D721Med (cell line): ENCODE measurements at regions not wholly inside any gene's neighbourhood (a gene's known extent, or its start where the extent isn't known, plus 50 kb on each side); places are given as distances from the start of the nearest gene placed in this dataset.

Experiments used
- DNase-seq: peaks from one replicate; pipeline ENCODE4 v3.0.0; 2011; ENCODE audit warnings: low spot score; ENCODE audit not compliant: insufficient read length
- FAIRE-seq: peaks from 2 replicates; lab custom pipeline; 2011; peaks lifted over from hg19 to GRCh38; lab: Jason Lieb, UNC
- TF ChIP-seq, protein P1 (sequence below): IDR thresholded peaks from 2 replicates; pipeline ENCODE4 v1.5.1; 2012; ENCODE audit warnings: mild to moderate bottlenecking, control low read depth; ENCODE audit not compliant: insufficient read depth; ENCODE audit errors: missing control alignments

DNA sequence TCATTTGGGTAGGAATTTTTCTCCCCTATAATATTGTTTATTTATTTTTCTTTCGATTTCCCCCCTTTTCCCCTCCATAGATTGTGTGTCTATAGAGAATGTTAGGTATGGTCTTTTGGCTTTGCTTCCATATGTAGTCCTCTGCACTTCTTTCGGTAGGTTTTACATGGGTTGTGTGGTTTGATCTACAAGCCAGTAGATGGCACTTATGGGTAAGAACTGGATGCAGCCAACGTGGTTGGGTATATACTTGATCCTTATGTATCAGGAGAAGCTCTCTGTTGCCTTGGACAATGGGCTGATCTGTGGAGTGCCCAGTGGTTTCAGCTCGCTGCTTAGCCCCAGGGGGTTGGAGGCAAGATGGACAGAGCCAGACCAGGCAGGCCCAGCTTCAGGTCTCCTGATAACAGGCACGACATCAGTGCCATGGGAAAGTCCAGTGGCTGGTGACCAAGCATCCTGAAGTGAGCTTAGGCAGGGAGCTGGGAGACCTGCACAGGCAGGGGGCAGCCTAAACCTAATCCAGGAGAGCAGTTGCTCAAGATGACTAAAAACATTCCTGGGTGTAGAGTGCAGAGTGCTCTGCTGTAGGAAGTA is 488.3 kb downstream of the CCDC85A start:
- no peak for FAIRE-seq
- TF ChIP-seq, protein P1, sequence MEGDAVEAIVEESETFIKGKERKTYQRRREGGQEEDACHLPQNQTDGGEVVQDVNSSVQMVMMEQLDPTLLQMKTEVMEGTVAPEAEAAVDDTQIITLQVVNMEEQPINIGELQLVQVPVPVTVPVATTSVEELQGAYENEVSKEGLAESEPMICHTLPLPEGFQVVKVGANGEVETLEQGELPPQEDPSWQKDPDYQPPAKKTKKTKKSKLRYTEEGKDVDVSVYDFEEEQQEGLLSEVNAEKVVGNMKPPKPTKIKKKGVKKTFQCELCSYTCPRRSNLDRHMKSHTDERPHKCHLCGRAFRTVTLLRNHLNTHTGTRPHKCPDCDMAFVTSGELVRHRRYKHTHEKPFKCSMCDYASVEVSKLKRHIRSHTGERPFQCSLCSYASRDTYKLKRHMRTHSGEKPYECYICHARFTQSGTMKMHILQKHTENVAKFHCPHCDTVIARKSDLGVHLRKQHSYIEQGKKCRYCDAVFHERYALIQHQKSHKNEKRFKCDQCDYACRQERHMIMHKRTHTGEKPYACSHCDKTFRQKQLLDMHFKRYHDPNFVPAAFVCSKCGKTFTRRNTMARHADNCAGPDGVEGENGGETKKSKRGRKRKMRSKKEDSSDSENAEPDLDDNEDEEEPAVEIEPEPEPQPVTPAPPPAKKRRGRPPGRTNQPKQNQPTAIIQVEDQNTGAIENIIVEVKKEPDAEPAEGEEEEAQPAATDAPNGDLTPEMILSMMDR = peak; percentile 17
- DNase-seq = no peak

DNA sequence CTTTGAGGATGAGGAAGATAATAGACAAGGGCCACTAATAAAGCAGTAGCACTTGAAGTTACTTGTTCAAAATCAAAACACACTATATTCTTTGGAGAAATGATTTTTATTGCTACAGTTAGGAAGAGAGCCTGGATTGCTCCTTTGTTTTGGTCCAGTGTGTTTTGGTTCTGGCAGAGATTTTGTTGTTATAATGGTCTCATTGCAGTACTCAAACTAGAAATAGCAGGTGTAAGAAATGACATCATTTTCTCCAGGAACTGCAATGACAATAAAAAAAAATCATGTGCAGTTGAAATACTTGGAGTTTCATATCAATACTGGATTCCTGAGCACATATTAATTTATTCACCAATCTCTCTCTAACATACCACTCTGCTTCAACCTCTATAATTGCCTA is 490.3 kb downstream of the CCDC85A start:
- TF ChIP-seq, protein P1 = no peak
- DNase-seq = no peak
- FAIRE-seq = no peak

DNA sequence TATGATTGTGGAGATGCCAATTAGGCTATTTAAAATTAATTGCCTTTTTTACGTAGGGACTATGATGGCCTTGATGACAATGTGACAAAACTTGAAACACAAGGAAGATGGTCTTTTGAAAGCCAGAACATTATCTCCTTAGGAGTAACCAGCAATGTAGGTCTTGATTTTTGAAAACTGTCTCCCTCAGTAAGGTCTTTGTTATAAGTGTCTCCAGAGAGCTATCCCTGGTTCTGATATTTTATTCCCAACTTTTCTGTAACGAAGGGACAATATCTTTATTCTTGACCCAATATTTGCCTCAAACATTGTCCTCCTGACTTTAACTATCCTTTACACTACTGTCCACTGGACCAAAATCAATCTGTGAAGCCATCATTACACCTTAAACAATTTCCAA is 493.2 kb downstream of the CCDC85A start:
- FAIRE-seq (no peak), DNase-seq (no peak)
- TF ChIP-seq, protein P1 = no peak

DNA sequence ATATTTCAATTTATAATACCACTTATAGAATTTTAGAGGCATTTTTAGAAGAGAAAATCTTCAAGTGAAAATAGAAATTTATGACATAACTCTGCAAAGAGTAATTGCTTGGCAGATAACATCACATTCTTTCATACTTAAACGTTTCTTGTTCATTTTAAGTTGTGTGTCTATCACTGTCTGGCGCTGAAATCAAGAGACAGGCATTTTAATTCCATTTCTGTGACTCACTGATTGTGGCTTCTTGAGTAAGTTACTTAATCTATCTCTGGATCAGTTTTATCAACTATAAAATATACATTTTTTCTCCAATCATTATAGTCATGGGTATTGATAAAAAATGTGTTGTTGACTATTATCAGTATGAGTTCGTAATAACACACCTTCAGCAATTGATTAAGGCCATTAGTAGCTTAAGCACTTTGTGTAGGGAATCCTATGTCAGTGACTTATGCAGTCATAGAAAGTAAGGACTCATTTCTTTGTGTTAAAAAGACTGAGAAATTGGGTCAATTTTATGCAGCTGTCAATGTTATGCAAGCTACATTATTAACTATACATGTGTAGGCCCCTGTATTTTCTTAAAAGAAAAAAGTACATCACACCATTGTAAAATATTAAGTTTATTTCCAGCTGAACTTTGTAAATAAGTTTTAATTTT is 497.3 kb downstream of the CCDC85A start:
- FAIRE-seq = no peak
- TF ChIP-seq, protein P1 = no peak
- no peak for DNase-seq

DNA sequence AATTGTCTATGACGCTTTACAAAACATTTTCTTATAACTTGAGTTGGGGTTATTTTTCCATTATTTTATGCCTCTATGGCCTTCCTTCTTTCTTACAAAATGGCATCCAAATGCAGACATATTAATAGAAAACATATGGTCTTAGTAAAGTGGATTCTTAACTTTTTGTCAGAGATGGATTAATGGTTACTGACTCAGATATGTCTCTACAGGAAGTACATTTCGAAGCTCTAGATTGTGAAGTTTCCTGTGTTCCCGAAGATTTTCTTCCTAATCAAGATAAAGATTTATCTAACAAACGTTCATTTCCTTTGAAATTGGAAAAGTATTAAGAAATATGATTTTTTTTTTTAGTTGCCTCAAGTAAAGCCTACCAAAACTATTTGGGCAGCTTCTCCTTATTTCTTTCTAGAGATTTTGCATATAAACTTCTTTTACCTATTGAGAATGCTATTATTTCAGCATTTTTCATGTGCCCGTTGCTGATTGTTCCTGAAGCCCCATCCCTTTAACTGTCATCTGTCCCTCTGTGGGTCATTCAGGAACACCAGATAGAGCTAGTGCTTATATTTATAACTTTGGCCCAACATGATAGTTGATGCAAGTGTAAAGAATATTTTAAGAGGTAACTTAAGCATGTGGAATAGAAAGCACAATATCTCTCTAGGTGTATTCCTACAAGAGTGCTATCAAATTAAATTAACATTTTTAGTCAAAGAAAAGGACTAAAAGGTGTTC is 498.0 kb downstream of the CCDC85A start:
- TF ChIP-seq, protein P1 = no peak
- FAIRE-seq (no peak), DNase-seq (no peak)

DNA sequence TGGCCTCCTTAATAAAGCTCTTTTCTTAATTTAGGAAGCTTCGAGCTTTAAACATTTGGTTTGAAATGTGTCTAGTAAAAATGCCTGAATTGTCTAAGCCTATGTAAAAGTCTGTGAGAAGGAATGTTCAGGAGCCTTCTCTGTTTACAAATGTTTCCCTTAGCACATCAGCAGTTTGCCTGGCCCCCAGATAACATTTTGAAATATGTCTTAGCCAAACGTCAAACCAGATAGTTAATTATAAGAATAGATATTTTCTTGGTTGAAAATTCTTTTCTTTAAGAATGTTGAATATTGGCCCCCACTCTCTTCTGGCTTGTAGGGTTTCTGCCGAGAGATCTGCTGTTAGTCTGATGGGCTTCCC is 498.6 kb downstream of the CCDC85A start:
- no peak for FAIRE-seq
- TF ChIP-seq, protein P1 = no peak
- DNase-seq = no peak
